Lung (tissue), 11 donors: ENCODE measurements at regions not wholly inside any gene's neighbourhood (a gene's known extent, or its start where the extent isn't known, plus 50 kb on each side); places are given as distances from the start of the nearest gene placed in this dataset.

Experiments used
- ATAC-seq: fragments of 200-7000 bp; cut with Tn5 transposase; one replicate; pipeline ENCODE4 v1.9.1; 2020; ENCODE audit warnings: moderate number of reproducible peaks; ENCODE audit not compliant: insufficient read depth, low FRiP score
- DNase-seq, 3 donors: peaks; one replicate each; pipeline ENCODE4 v3.0.0-alpha.2; 2013 to 2017
- H3K27ac ChIP-seq, 2 donors: one replicate each; pipeline ENCODE4 v1.5.1; 2013; ENCODE audit warnings: mild to moderate bottlenecking in 2 of 2, moderate library complexity in 2 of 2, control low read depth in 1 of 2, inconsistent platforms in 1 of 2, low read depth in 1 of 2, low read length in 1 of 2
- H3K27me3 ChIP-seq, 3 donors: one replicate each; pipeline ENCODE4 v1.5.1; 2013; ENCODE audit warnings: low read length in 2 of 3; ENCODE audit not compliant: control insufficient read depth in 3 of 3, insufficient read depth in 3 of 3
- H3K36me3 ChIP-seq, 4 donors: one replicate each; pipeline ENCODE4 v1.5.1; 2013; ENCODE audit warnings: low read length in 4 of 4, mild to moderate bottlenecking in 1 of 4, moderate library complexity in 1 of 4; ENCODE audit not compliant: control insufficient read depth in 4 of 4, insufficient read depth in 4 of 4
- H3K4me1 ChIP-seq, 5 donors: one replicate each; pipeline ENCODE4 v1.5.1; 2013; ENCODE audit warnings: low read length in 5 of 5, mild to moderate bottlenecking in 2 of 5, moderate library complexity in 1 of 5; ENCODE audit not compliant: control insufficient read depth in 5 of 5, insufficient read depth in 5 of 5
- H3K4me3 ChIP-seq: one replicate; pipeline ENCODE4 v1.5.1; 2013; ENCODE audit warnings: mild to moderate bottlenecking, control low read depth, moderate library complexity
- H3K9ac ChIP-seq, 2 donors: one replicate each; pipeline ENCODE4 v1.5.1; 2013; ENCODE audit warnings: low read length in 2 of 2, control low read depth in 1 of 2; ENCODE audit not compliant: insufficient read depth in 1 of 2
- H3K9me3 ChIP-seq, 4 donors: one replicate each; pipeline ENCODE4 v1.5.1; 2013; ENCODE audit warnings: low read length in 3 of 4, mild to moderate bottlenecking in 1 of 4, moderate library complexity in 1 of 4; ENCODE audit not compliant: control insufficient read depth in 4 of 4, insufficient read depth in 3 of 4
- WGBS, 2 donors: extraction: QIAGEN DNeasy Blood & Tissue Kit; methylation state at CpG; one replicate each; pipeline ENCODE4 v1.1.7; 2013; 5-methylcytosine and 5-hydroxymethylcytosine counted together
- TF ChIP-seq, protein P1 (sequence below): IDR thresholded peaks from 2 replicates; pipeline ENCODE4 v1.5.1; 2012; ENCODE audit warnings: mild to moderate bottlenecking; ENCODE audit errors: control extremely low read depth, extremely low read depth
- donor health status: control.
- donor health status: control.
- donor health status: Bipolar disorder and iron deficiency.
- donor health status: healthy.
- donor health status: DM: yes; HTN: yes; CAD: no.

DNA sequence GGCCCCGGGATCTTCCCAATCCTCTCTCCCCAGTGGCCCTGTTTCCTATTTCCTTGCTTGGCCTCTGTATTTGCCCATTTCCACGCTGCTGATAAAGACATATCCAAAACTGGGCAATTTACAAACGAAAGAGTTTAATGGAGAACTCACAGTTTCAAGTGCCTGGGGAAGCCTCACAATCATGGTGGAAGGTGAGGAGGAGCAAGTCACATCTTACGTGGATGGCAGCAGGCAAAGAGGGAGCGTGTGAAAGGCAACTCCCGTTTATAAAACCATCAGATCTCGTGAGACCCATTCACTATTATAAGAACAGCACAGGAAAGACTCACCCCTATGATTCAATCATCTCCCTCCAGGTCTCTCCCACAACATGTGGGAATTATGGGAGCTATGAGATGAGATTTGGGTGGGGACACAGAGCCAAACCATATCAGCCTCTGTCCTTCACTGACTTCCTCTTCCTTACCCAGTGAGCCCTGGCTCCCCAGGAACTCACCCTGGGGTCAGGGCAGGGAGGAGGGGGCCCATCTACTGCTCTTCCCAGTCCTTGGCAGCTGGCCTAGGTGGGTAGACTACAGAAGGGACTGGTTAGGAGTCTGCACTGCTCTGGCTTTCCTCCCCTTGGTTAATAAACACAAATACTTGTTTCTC lies 105.8 kb upstream of the MYCN start:
- DNase-seq = no peak
- WGBS, 2 donors = 82 to 93% methylated on average over 7 of the region's 7 CpGs
- Histone ChIP-seq H3K4me1 (no peaks in the 10 kb centered on the region), H3K4me3 (no peak overlapping the region), H3K9ac (no peak overlapping the region), H3K27me3 (no peaks in the 10 kb centered on the region), H3K9me3 (peaks cover 0 to 2% (median 0%) of the 10 kb centered on the region in 4 donors), H3K36me3 (no peaks in the 10 kb centered on the region), H3K27ac (no peak overlapping the region)
- no peak for ATAC-seq
- TF ChIP-seq, protein P1, sequence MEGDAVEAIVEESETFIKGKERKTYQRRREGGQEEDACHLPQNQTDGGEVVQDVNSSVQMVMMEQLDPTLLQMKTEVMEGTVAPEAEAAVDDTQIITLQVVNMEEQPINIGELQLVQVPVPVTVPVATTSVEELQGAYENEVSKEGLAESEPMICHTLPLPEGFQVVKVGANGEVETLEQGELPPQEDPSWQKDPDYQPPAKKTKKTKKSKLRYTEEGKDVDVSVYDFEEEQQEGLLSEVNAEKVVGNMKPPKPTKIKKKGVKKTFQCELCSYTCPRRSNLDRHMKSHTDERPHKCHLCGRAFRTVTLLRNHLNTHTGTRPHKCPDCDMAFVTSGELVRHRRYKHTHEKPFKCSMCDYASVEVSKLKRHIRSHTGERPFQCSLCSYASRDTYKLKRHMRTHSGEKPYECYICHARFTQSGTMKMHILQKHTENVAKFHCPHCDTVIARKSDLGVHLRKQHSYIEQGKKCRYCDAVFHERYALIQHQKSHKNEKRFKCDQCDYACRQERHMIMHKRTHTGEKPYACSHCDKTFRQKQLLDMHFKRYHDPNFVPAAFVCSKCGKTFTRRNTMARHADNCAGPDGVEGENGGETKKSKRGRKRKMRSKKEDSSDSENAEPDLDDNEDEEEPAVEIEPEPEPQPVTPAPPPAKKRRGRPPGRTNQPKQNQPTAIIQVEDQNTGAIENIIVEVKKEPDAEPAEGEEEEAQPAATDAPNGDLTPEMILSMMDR = no peak

DNA sequence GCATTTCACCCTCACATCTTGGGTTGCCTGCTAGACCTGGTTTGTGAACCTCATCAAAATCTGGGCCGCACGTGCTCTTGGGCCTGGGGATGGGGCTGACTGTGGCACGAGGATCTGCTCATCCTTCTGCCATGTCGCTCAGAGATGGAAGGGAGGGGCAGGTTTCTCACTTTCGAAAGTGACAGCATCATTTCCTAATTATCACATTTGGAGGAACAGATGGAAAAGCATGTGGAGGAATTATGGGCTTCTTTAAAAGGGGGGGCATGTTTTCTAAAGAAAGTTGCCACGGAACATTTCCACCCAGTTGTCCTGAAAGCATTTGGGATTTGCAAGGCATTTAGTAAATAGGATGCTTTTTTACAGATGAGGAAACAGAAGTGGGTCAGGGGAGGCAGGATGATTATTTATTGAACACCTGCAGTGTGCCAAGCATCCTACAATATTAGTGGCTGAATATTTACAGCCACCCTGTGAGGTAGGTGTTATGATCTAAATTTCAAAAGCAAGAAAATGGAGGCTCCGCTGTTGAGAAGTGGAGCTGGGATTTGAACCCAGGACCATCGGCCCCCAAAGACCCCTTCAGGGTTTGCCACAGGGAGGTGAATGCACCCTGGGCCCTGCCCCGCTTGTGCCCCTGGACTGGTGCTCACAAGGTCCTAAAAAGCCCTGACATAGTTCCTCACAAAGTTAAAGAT lies 104.2 kb upstream of the MYCN start:
- Histone ChIP-seq H3K36me3 (no peaks in the 10 kb centered on the region), H3K27me3 (no peaks in the 10 kb centered on the region), H3K27ac (no peak overlapping the region), H3K4me1 (no peaks in the 10 kb centered on the region), H3K9ac (no peak overlapping the region), H3K4me3 (no peak overlapping the region), H3K9me3 (peaks cover 0 to 2% (median 0%) of the 10 kb centered on the region in 4 donors)
- ATAC-seq (no peak), DNase-seq (no peak)
- WGBS, 2 donors = 94 to 96% methylated on average over 9 of the region's 9 CpGs
- TF ChIP-seq, protein P1 = no peak

DNA sequence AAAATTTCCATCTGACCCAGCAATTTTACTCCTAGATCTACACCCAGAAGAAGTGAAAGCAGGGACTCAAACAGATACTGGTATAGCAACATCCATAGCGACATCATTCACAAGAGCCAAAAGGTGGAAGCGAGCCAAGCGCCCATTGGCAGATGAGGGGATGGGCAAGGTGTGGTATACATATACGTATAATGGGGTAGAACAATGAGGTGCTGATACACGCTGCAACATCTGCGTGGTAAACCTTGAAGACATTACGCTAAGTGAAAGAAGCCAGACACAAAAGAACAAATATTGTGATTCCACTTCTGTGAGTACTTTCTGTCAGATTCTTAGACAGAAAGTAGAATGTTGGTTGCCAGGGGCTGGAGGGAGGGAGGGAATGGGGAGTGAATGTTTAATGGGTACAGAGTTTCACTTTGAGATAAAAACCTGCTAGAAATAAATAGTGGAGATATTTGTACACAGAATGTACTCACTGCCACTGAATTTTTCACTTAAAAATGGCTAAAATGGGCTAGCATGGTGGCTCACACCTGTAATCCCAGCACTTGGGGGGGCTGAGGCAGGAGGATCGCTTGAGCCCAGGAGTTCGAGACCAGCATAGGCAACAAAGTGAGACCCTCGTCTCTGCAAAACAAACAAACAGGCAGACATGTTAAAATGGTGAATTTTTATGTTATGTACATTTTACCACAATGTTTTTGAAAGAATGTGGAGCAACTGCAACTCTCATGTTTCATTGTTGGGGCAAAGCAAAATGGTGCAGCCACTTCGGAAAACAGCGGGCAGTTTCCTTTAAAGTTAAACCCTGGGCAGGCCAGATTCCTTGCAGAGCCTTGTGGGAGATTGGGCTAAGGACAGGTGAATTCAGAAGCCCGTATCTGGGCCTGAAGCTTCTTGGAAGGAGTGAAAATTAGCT lies 103.4 kb upstream of the MYCN start:
- Histone ChIP-seq H3K4me3 (no peak overlapping the region), H3K27me3 (no peaks in the 10 kb centered on the region), H3K9ac (no peak overlapping the region), H3K27ac (no peak overlapping the region), H3K9me3 (peaks cover 0 to 2% (median 0%) of the 10 kb centered on the region in 4 donors), H3K4me1 (no peaks in the 10 kb centered on the region), H3K36me3 (no peaks in the 10 kb centered on the region)
- TF ChIP-seq, protein P1 = no peak
- no peak for ATAC-seq
- WGBS, 2 donors = 92 to 93% methylated on average over 13 of the region's 13 CpGs
- no peak for DNase-seq
